ENCODE measurements at regions not wholly inside any gene's neighbourhood (a gene's known extent, or its start where the extent isn't known, plus 50 kb on each side); places are given as distances from the start of the nearest gene placed in this dataset.

- H3K4me1 Mint-ChIP-seq (ENCODE audit: low read depth): no peaks in the 10 kb centered on the region
Measured at GRCh38 chr12:3416670-3417069, 74.3 kb upstream of the PRMT8 start.

GRCh38 chr12:3417113-3417512, 73.9 kb upstream of the PRMT8 start:
- H3K9me3 Mint-ChIP-seq (ENCODE audit: low read depth): peaks cover 4% of the 10 kb centered on the region
- TF ChIP-seq CTCF (IDR thresholded peaks at IDR 0.05; ENCODE audit: unreplicated experiment): no peak
- no peaks in the 10 kb centered on the region for H3K4me1 Mint-ChIP-seq (ENCODE audit: low read depth)
- H3K4me3 Mint-ChIP-seq (ENCODE audit: low read depth): no peak overlapping the region
- DNase-seq (ENCODE audit: low spot score, unreplicated experiment): no peak
- no peaks in the 10 kb centered on the region for H3K36me3 Mint-ChIP-seq (ENCODE audit: insufficient read depth)
- H3K27ac Mint-ChIP-seq: no peak overlapping the region
- H3K27me3 Mint-ChIP-seq: peaks cover 23% of the 10 kb centered on the region

More at GRCh38 chr12:3416670-3417069, 74.3 kb upstream of the PRMT8 start:
- H3K36me3 Mint-ChIP-seq (ENCODE audit: insufficient read depth): no peaks in the 10 kb centered on the region
- no peak overlapping the region for H3K4me3 Mint-ChIP-seq (ENCODE audit: low read depth)
- TF ChIP-seq CTCF (IDR thresholded peaks at IDR 0.05; ENCODE audit: unreplicated experiment): no peak
- peaks cover 4% of the 10 kb centered on the region for H3K9me3 Mint-ChIP-seq (ENCODE audit: low read depth)
- peaks cover 23% of the 10 kb centered on the region for H3K27me3 Mint-ChIP-seq
- H3K27ac Mint-ChIP-seq: no peak overlapping the region
- DNase-seq (ENCODE audit: low spot score, unreplicated experiment): no peak

GRCh38 chr12:3417937-3418462, 73.0 kb upstream of the PRMT8 start:
- no peak for TF ChIP-seq CTCF (IDR thresholded peaks at IDR 0.05; ENCODE audit: unreplicated experiment)
- Mint-ChIP-seq H3K4me1 (ENCODE audit: low read depth) (no peaks in the 10 kb centered on the region), H3K4me3 (ENCODE audit: low read depth) (no peak overlapping the region), H3K36me3 (ENCODE audit: insufficient read depth) (no peaks in the 10 kb centered on the region), H3K27me3 (peaks cover 23% of the 10 kb centered on the region), H3K27ac (no peak overlapping the region), H3K9me3 (ENCODE audit: low read depth) (peaks cover 8% of the 10 kb centered on the region)
- DNase-seq (ENCODE audit: low spot score, unreplicated experiment): no peak

- Mint-ChIP-seq H3K27me3 (peaks cover 23% of the 10 kb centered on the region), H3K36me3 (ENCODE audit: insufficient read depth) (no peaks in the 10 kb centered on the region), H3K4me1 (ENCODE audit: low read depth) (no peaks in the 10 kb centered on the region), H3K4me3 (ENCODE audit: low read depth) (no peak overlapping the region), H3K27ac (no peak overlapping the region), H3K9me3 (ENCODE audit: low read depth) (peaks cover 13% of the 10 kb centered on the region)
- no peak for DNase-seq (ENCODE audit: low spot score, unreplicated experiment)
- TF ChIP-seq CTCF (IDR thresholded peaks at IDR 0.05; ENCODE audit: unreplicated experiment): no peak
Measured at GRCh38 chr12:3418609-3419390, 72.2 kb upstream of the PRMT8 start.

- H3K36me3 Mint-ChIP-seq (ENCODE audit: insufficient read depth): no peaks in the 10 kb centered on the region
- peaks cover 20% of the 10 kb centered on the region for H3K27me3 Mint-ChIP-seq
- H3K4me1 Mint-ChIP-seq (ENCODE audit: low read depth): no peaks in the 10 kb centered on the region
- TF ChIP-seq CTCF (IDR thresholded peaks at IDR 0.05; ENCODE audit: unreplicated experiment): no peak
- H3K4me3 Mint-ChIP-seq (ENCODE audit: low read depth): no peak overlapping the region
- no peak overlapping the region for H3K27ac Mint-ChIP-seq
- peaks cover 10% of the 10 kb centered on the region for H3K9me3 Mint-ChIP-seq (ENCODE audit: low read depth)
- no peak for DNase-seq (ENCODE audit: low spot score, unreplicated experiment)
Measured at GRCh38 chr12:3419558-3419957, 71.4 kb upstream of the PRMT8 start.

All from progenitor cell of endocrine pancreas (in vitro differentiated cells).